GM18909 (cell line): ENCODE measurements at regions not wholly inside any gene's neighbourhood (a gene's known extent, or its start where the extent isn't known, plus 50 kb on each side); places are given as distances from the start of the nearest gene placed in this dataset.
"Not testable (repeated sequence)": the region's sequence is repeated elsewhere in the genome, so short reads cannot be mapped to it uniquely, and the experiment has no call there.

Experiments
- ATAC-seq: cut with Tn5 transposase; IDR thresholded peaks from one replicate; pipeline ENCODE4 v1.9.1; 2021; ENCODE audit warnings: mild to moderate bottlenecking; ENCODE audit not compliant: unreplicated experiment, poor library complexity

GRCh38 chr2:184155791-184156190, 442.5 kb upstream of the ZNF804A start:
- ATAC-seq, result no peak

- ATAC-seq, result no peak
Observed at GRCh38 chr2:184157141-184157540, 441.2 kb upstream of the ZNF804A start.

DNA sequence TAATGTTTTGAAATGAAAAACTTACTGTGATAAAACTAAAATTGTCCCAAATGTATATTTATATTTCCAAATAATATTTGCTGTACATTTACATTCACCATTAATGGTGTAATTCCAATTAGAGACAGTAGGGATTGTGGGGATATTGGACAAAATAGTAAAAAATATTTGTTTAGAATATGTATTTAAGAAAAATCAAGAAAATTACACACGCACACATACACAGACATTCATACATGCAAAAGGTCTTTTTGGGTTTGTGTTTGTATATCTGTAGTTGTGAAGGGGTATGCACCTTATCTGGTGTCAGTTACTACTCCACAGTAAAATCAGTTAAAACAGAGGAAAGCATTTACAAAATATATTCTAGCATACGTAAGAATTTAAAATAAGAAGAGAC, 435.9 kb upstream of the ZNF804A start:
- ATAC-seq, result no peak

DNA sequence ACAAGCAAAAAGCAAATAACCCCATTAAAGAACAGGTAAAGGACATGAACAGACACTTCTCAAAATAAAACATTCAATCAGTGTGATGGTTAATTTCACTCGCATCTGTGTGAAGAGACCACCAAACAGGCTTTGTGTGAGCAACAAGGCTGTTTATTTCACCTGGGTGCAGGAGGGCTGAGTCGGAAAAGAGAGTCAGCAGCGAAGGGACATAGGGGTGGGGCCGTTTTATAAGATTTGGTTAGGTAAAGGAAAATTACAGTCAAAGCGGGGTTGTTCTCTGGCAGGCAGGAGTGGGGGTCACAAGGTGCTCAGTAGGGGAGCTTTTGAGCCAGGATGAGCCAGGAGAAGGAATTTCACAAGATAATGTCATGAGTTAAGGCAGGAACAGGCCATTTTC, 429.5 kb upstream of the ZNF804A start:
- not testable (repeated sequence) for ATAC-seq

GRCh38 chr2:184169366-184169765, 429.0 kb upstream of the ZNF804A start:
- no peak for ATAC-seq

GRCh38 chr2:184174493-184175104, 423.7 kb upstream of the ZNF804A start:
- ATAC-seq, result no peak

- no peak for ATAC-seq
Observed at GRCh38 chr2:184178229-184178628, 420.1 kb upstream of the ZNF804A start.

- no peak for ATAC-seq
Observed at GRCh38 chr2:184186436-184186835, 411.9 kb upstream of the ZNF804A start.

DNA sequence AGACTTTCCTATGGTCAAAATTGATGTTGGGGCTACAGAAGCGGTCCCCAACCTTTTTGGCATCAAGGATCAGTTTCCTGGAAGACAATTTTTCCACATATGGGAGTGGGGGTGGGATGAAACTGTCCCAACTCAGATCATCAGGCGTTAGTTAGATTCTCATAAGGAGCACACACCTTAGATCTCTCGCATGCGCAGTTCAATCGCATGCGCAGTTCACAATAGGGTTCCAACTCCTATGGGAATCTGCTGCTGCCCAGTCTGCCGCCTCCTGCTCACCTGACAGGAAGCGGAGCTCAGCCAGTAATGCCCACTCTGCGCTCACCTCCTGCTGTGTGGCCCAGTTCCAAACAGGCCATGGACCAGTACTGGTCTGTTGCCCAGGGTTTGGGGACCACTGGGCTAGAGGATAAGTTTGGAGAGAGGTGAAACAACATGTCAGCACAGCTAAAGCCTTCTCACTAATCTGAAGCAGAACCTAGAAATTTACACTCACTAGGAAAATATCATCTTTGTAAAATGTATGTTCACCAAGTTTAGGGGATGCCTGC, 410.8 kb upstream of the ZNF804A start:
- ATAC-seq, result no peak

DNA sequence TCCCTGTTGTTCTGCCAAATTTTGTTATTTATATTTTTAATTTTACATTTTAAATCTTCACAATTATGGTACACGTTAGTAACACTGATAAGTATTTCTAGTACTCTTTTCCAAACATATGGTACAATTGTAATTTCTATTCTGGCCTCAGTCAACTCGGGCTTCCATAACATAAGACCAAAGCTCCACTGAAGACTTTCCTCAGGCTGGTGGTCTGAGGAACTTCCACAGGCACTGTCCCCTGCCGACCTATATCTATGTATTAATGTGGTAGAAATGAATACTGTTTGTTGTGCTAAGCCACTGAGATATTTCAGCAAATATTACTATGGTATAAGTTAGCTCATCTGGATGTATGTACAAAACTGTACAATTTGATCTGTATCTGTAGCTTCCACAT, 407.6 kb upstream of the ZNF804A start:
- ATAC-seq, result no peak

- no peak for ATAC-seq
Observed at GRCh38 chr2:184192649-184193048, 405.7 kb upstream of the ZNF804A start.

GRCh38 chr2:184197413-184197812, 400.9 kb upstream of the ZNF804A start:
- ATAC-seq, result no peak

- not testable (repeated sequence) for ATAC-seq
Observed at GRCh38 chr2:184198791-184199190, 399.5 kb upstream of the ZNF804A start.

- no peak for ATAC-seq
Observed at GRCh38 chr2:184199274-184199673, 399.1 kb upstream of the ZNF804A start.

DNA sequence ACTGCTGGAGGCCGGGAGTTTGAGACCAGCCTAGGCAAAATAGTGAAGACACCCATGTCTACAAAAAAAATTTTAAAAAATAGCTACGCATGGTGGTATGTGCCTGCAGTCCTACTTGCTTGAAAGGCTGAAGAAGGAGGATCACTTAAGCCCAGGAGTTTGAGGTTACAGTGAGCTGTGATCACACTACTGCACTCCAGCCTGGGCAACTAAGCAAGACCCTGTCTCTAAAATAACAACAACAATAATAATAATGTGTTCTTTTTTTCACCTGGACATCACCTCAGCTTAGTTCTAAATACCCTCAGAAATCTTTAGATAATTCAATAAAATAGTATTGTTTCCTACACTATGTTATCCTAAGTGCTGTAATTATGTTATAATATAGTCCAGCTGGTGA, 397.1 kb upstream of the ZNF804A start:
- ATAC-seq, result no peak

DNA sequence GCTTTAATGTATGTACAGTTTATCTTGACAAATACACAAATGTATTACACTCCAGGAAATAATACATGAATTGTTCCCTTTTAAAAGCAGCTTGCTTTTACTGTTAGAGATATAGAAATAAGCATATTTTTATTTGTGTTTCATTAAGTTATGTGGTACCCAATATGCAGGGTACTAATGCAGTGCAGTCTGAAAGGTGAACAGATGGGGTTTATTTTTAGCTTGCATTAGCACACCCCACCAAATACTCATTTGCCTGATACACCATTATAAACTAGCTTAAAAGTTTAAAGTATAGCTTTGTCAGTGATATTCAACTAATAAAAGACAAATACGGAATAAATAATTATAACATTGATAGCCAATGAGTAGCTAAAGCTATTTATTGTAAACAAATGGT, 394.7 kb upstream of the ZNF804A start:
- ATAC-seq, result no peak

GRCh38 chr2:184205048-184205596, 393.2 kb upstream of the ZNF804A start:
- ATAC-seq, result no peak

DNA sequence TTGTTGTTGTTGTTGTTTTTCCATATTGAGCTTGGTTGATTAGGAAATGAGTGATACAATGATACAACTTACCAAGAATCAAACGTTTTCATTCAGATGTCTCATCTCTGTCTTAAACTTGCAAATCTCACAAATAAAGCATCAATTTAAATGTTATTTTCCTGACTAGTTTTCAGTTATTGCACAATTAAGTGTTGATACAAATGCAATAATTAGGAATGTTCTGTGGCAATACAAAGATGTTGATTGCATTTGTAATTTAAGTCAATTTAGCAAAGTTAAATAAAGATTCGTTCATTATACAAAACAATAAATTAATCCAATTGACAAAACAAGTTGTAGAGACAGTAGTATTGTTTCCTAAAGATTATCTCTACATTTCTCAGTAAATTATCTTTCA, 392.3 kb upstream of the ZNF804A start:
- ATAC-seq, result no peak

- ATAC-seq, result no peak
Observed at GRCh38 chr2:184210329-184210728, 388.0 kb upstream of the ZNF804A start.

- ATAC-seq, result peak; percentile 65
Observed at GRCh38 chr2:184215745-184216144, 382.6 kb upstream of the ZNF804A start.

GRCh38 chr2:184256611-184257010, 341.7 kb upstream of the ZNF804A start:
- no peak for ATAC-seq

GRCh38 chr2:184261331-184261730, 337.0 kb upstream of the ZNF804A start:
- ATAC-seq, result no peak
